Mammary epithelial cell (primary cell): ENCODE measurements at regions not wholly inside any gene's neighbourhood (a gene's known extent, or its start where the extent isn't known, plus 50 kb on each side); places are given as distances from the start of the nearest gene placed in this dataset.

Experiments used
- CTCF ChIP-seq, 2 donors: IDR thresholded peaks in 1 of 2; conservative IDR thresholded peaks in 1 of 2; 2 replicates each; pipeline ENCODE4 v1.5.1; 2011 to 2012; ENCODE audit warnings: inconsistent platforms in 2 of 2, low read length in 2 of 2, mild to moderate bottlenecking in 2 of 2, control low read depth in 1 of 2, low read depth in 1 of 2; ENCODE audit not compliant: insufficient read depth in 1 of 2; ENCODE audit errors: extremely low read depth in 1 of 2
- EZH2 ChIP-seq: IDR thresholded peaks from 2 replicates; pipeline ENCODE4 v1.6.1; 2012; ENCODE audit warnings: low read length, inconsistent platforms, borderline replicate concordance

GRCh38 chr16:6913566-6913965 lies 419.1 kb upstream of the RBFOX1 start:
- TF ChIP-seq CTCF (conservative IDR thresholded peaks at IDR 0.05 in 1 of 2, IDR thresholded peaks at IDR 0.05 in 1 of 2; ENCODE audit: extremely low read depth in 1 of 2, insufficient read depth in 1 of 2, low read depth in 1 of 2, low read length in 2 of 2) = no peak
- TF ChIP-seq EZH2 = no peak
